Esophagus muscularis mucosa (tissue), 4 donors: ENCODE measurements at regions not wholly inside any gene's neighbourhood (a gene's known extent, or its start where the extent isn't known, plus 50 kb on each side); places are given as distances from the start of the nearest gene placed in this dataset.

Source experiments
- EP300 ChIP-seq: sonication (generic); formaldehyde crosslinking; IDR thresholded peaks from one replicate; pipeline ENCODE4 v1.6.1; 2017; ENCODE audit warnings: antibody characterized with exemption
- POLR2A ChIP-seq: fragments of 450-650 bp; IDR thresholded peaks from one replicate; pipeline ENCODE4 v1.6.1; 2017; ENCODE audit warnings: antibody characterized with exemption, moderate library complexity, mild to moderate bottlenecking, low read depth
- POLR2AphosphoS5 ChIP-seq, 2 donors: sonication (generic); formaldehyde crosslinking; IDR thresholded peaks; one replicate each; pipeline ENCODE4 v1.6.1; 2017; ENCODE audit warnings: antibody characterized with exemption in 2 of 2
- TF ChIP-seq, protein P1 (sequence below), 3 experiments: fragments of 200-600 bp in 2 of 3; fragments of 450-650 bp in 1 of 3; sonication (generic) in 2 of 3; IDR thresholded peaks; one replicate each; pipeline ENCODE4 v1.5.1; 2017 to 2019; ENCODE audit warnings: antibody characterized with exemption in 3 of 3, mild to moderate bottlenecking in 2 of 3, moderate library complexity in 1 of 3

DNA sequence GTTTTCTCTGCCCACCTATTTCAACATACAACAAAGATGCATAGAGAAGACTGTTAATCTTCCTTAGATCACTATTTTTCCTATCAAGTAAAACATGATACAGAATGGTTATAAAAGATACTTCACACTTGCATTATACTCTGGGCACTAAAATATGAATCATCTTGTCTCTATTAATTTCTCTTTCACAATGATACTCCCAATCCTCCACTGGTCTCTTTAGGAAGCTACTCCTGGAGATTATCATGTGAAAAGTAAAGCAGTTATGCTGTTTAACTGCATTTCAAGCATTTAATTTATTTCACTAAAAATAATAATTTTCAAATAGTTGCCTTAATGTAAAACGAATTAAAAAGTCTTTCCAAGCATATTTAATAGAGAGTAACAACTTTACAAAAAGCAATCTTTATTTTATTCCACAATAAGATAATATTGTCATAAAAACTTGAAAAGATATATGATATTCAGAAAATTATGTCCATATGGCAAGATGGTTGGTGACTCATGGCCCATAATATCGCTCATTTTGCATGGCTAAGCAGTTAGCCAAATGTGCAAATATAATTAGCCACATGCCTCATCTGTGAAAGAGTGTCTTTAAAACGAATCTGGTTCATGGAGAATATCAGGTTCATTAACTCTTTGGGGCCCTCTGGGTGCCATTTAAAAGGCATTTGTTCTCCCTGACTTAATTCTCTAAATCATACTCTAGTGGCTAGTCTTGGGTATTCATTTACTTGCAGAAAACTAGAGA is 1569.0 kb upstream of the B3GALT2 start:
- TF ChIP-seq POLR2AphosphoS5 (IDR thresholded peaks at IDR 0.05) (no peak), EP300 (no peak), POLR2A (no peak)
- TF ChIP-seq, protein P1, sequence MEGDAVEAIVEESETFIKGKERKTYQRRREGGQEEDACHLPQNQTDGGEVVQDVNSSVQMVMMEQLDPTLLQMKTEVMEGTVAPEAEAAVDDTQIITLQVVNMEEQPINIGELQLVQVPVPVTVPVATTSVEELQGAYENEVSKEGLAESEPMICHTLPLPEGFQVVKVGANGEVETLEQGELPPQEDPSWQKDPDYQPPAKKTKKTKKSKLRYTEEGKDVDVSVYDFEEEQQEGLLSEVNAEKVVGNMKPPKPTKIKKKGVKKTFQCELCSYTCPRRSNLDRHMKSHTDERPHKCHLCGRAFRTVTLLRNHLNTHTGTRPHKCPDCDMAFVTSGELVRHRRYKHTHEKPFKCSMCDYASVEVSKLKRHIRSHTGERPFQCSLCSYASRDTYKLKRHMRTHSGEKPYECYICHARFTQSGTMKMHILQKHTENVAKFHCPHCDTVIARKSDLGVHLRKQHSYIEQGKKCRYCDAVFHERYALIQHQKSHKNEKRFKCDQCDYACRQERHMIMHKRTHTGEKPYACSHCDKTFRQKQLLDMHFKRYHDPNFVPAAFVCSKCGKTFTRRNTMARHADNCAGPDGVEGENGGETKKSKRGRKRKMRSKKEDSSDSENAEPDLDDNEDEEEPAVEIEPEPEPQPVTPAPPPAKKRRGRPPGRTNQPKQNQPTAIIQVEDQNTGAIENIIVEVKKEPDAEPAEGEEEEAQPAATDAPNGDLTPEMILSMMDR (IDR thresholded peaks at IDR 0.05): no peak
